Brain microvascular endothelial cell (primary cell): ENCODE measurements at regions not wholly inside any gene's neighbourhood (a gene's known extent, or its start where the extent isn't known, plus 50 kb on each side); places are given as distances from the start of the nearest gene placed in this dataset.

Experiments
- DNase-seq: peaks from one replicate; pipeline ENCODE4 v3.0.0-alpha.2; 2020
- H3K27ac ChIP-seq: fragments of 250-450 bp; sonication (Bioruptor Pico); 2 replicates; pipeline ENCODE4 v1.5.1; 2020; ENCODE audit warnings: mild to moderate bottlenecking, moderate library complexity
- H3K27me3 ChIP-seq: fragments of 250-450 bp; sonication (Bioruptor Pico); replicated peaks from 2 replicates; pipeline ENCODE4 v1.5.1; 2020; ENCODE audit warnings: mild to moderate bottlenecking
- H3K36me3 ChIP-seq: fragments of 250-450 bp; sonication (Bioruptor Pico); replicated peaks from 2 replicates; pipeline ENCODE4 v1.5.1; 2020; ENCODE audit warnings: mild to moderate bottlenecking
- H3K4me3 ChIP-seq: 2 replicates; pipeline ENCODE4 v1.5.1; 2011; ENCODE audit warnings: low read depth, mild to moderate bottlenecking, control low read depth, low read length, moderate library complexity
- CTCF ChIP-seq: IDR thresholded peaks from 2 replicates; pipeline ENCODE4 v1.5.1; 2011; ENCODE audit warnings: low read depth, mild to moderate bottlenecking, moderate library complexity, low read length, control low read depth, inconsistent platforms; ENCODE audit errors: missing control alignments
- in situ Hi-C: cut with HindIII; loops from 2 replicates; pipeline ENCODE4 v1.10.0; 2017; ENCODE audit warnings: low sequenced_read_pairs, low pct_ligation_motif_present

GRCh38 chr1:229142471-229142870, 128.4 kb upstream of the RAB4A start:
- Histone ChIP-seq H3K27me3 (peaks cover 9% of the 10 kb centered on the region), H3K27ac (no peak overlapping the region), H3K36me3 (no peaks in the 10 kb centered on the region), H3K4me3 (no peak overlapping the region)
- DNase-seq, result no peak
- in situ Hi-C loops, result no loop called here
- TF ChIP-seq CTCF, result no peak

- in situ Hi-C loops, result no loop called here
- Histone ChIP-seq H3K27ac (no peak overlapping the region), H3K36me3 (no peaks in the 10 kb centered on the region), H3K27me3 (peaks cover 19% of the 10 kb centered on the region), H3K4me3 (no peak overlapping the region)
- no peak for DNase-seq
- TF ChIP-seq CTCF, result no peak
These were observed 124.3 kb upstream of the RAB4A start for GRCh38 chr1:229146647-229147046.

- no peak for TF ChIP-seq CTCF
- no peak overlapping the region for H3K27ac ChIP-seq
- H3K4me3 ChIP-seq, result no peak overlapping the region
- in situ Hi-C loops, result no loop called here
- peaks cover 19% of the 10 kb centered on the region for H3K27me3 ChIP-seq
- no peaks in the 10 kb centered on the region for H3K36me3 ChIP-seq
- no peak for DNase-seq
These were observed 123.8 kb upstream of the RAB4A start for GRCh38 chr1:229147072-229147471.

- H3K27me3 ChIP-seq, result peaks cover 19% of the 10 kb centered on the region
- no peaks in the 10 kb centered on the region for H3K36me3 ChIP-seq
- H3K27ac ChIP-seq, result no peak overlapping the region
- H3K4me3 ChIP-seq, result no peak overlapping the region
- DNase-seq, result no peak
- in situ Hi-C loops, result no loop called here
- no peak for TF ChIP-seq CTCF
These were observed 122.8 kb upstream of the RAB4A start for GRCh38 chr1:229148041-229148671.

GRCh38 chr1:229148743-229149142, 122.2 kb upstream of the RAB4A start:
- Histone ChIP-seq H3K27me3 (peaks cover 19% of the 10 kb centered on the region), H3K36me3 (no peaks in the 10 kb centered on the region), H3K27ac (no peak overlapping the region), H3K4me3 (no peak overlapping the region)
- no peak for DNase-seq
- in situ Hi-C loops, result no loop called here
- TF ChIP-seq CTCF, result no peak

- Histone ChIP-seq H3K27me3 (peaks cover 19% of the 10 kb centered on the region), H3K27ac (no peak overlapping the region), H3K4me3 (no peak overlapping the region), H3K36me3 (no peaks in the 10 kb centered on the region)
- TF ChIP-seq CTCF, result no peak
- in situ Hi-C loops, result no loop called here
- no peak for DNase-seq
These were observed 121.5 kb upstream of the RAB4A start for GRCh38 chr1:229149435-229149834.
